Esophagus squamous epithelium (tissue), 4 donors: ENCODE measurements at regions not wholly inside any gene's neighbourhood (a gene's known extent, or its start where the extent isn't known, plus 50 kb on each side); places are given as distances from the start of the nearest gene placed in this dataset.

Source experiments
- CTCF ChIP-seq, 6 experiments: fragments of 450-650 bp in 4 of 6; fragments of 200-600 bp in 2 of 6; sonication (generic) in 2 of 6; IDR thresholded peaks; one replicate each; pipeline ENCODE4 v1.5.1; 2016 to 2019; ENCODE audit warnings: antibody characterized with exemption in 6 of 6, mild to moderate bottlenecking in 4 of 6, moderate library complexity in 4 of 6
- POLR2A ChIP-seq, 4 donors: fragments of 450-650 bp; IDR thresholded peaks; one replicate each; pipeline ENCODE4 v1.6.1; 2017; ENCODE audit warnings: antibody characterized with exemption in 4 of 4, mild to moderate bottlenecking in 4 of 4, moderate library complexity in 3 of 4

DNA sequence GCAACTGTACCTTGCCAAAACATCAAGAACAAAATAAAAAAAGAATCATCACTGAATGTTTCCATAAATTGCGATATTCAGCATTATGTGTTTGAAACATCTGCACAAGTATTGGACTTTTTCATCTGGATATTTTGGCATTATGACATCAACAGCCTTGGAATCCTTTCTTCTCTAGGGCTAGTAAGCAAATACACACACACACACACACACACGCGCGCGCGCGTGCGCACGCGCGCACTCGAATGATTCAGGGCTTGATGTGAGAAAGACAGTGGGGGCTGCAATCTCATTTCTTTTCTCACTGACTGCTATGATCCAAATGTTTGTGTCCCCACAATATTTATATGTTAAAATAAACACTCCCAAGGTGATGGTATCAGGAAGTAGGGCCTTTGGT is 90.0 kb upstream of the SLC38A4 start:
- TF ChIP-seq CTCF (IDR thresholded peaks at IDR 0.05): no peak
- TF ChIP-seq POLR2A (IDR thresholded peaks at IDR 0.05): no peak
